Aorta (tissue), 5 donors: ENCODE measurements at regions not wholly inside any gene's neighbourhood (a gene's known extent, or its start where the extent isn't known, plus 50 kb on each side); places are given as distances from the start of the nearest gene placed in this dataset.

ENCODE experiments used
- ATAC-seq: fragments of 200-7000 bp; cut with Tn5 transposase; one replicate; pipeline ENCODE4 v1.9.1; 2022; ENCODE audit warnings: moderate library complexity; ENCODE audit not compliant: low FRiP score
- DNase-seq, 2 donors: peaks; one replicate each; pipeline ENCODE4 v3.0.0-alpha.2; 2020
- H3K27ac ChIP-seq, 2 donors: one replicate each; pipeline ENCODE4 v1.5.1; 2013; ENCODE audit warnings: low read length in 2 of 2, mild to moderate bottlenecking in 2 of 2, moderate library complexity in 2 of 2, control low read depth in 1 of 2, inconsistent platforms in 1 of 2, low read depth in 1 of 2
- H3K27me3 ChIP-seq, 2 donors: one replicate each; pipeline ENCODE4 v1.6.1; 2013; ENCODE audit warnings: control low read depth in 1 of 2, low read length in 1 of 2, mild to moderate bottlenecking in 1 of 2, moderate library complexity in 1 of 2; ENCODE audit not compliant: insufficient read depth in 2 of 2, control insufficient read depth in 1 of 2
- H3K36me3 ChIP-seq, 2 donors: one replicate each; pipeline ENCODE4 v1.6.1; 2013; ENCODE audit warnings: control low read depth in 1 of 2, low read length in 1 of 2, mild to moderate bottlenecking in 1 of 2; ENCODE audit not compliant: insufficient read depth in 2 of 2, control insufficient read depth in 1 of 2
- H3K4me1 ChIP-seq, 2 donors: one replicate each; pipeline ENCODE4 v1.6.1; 2013; ENCODE audit warnings: low read length in 2 of 2, control low read depth in 1 of 2, mild to moderate bottlenecking in 1 of 2, moderate library complexity in 1 of 2; ENCODE audit not compliant: insufficient read depth in 2 of 2, control insufficient read depth in 1 of 2
- H3K4me3 ChIP-seq, 2 donors: one replicate each; pipeline ENCODE4 v1.5.1; 2013; ENCODE audit warnings: low read length in 2 of 2, control low read depth in 1 of 2, mild to moderate bottlenecking in 1 of 2
- H3K9me3 ChIP-seq: one replicate; pipeline ENCODE4 v1.6.1; 2013; ENCODE audit warnings: mild to moderate bottlenecking, low read length; ENCODE audit not compliant: control insufficient read depth
- WGBS, 2 donors: extraction: QIAGEN DNeasy Blood & Tissue Kit; methylation state at CpG; one replicate each; pipeline ENCODE4 v1.1.7; 2013; 5-methylcytosine and 5-hydroxymethylcytosine counted together
- intact Hi-C, 2 donors: fragments of 100-400 bp; cut with DNase I; formaldehyde crosslinking; loops; one replicate each; pipeline versions ENCODE4 v1.14.2 to v1.15.0; 2022
- donor health status: healthy with polysubstance abuse.
- donor health status: Bipolar disorder and iron deficiency.
- donor health status: DM: no; HTN: no; CAD: no.
- donor health status: DM: no; HTN: no; CAD: no.
- donor health status: DM: yes; HTN: yes; CAD: no.

- DNase-seq (no peak), ATAC-seq (no peak)
- Histone ChIP-seq H3K27me3 (no peaks in the 10 kb centered on the region), H3K9me3 (no peaks in the 10 kb centered on the region), H3K4me3 (no peak overlapping the region), H3K4me1 (no peaks in the 10 kb centered on the region), H3K27ac (no peak overlapping the region), H3K36me3 (no peaks in the 10 kb centered on the region)
- intact Hi-C loops = loop anchor here (5.0 to 10.0 kb wide), 2 partner anchors 465 to 467 kb away; no protein-coding TSS in a partner anchor
- WGBS, 2 donors = 43 to 57% methylated on average over 4 of the region's 4 CpGs
Measured at GRCh38 chr6:71619836-71620235, 266.5 kb upstream of the RIMS1 start.

GRCh38 chr6:71621918-71622519 lies 264.3 kb upstream of the RIMS1 start:
- Histone ChIP-seq H3K27me3 (no peaks in the 10 kb centered on the region), H3K36me3 (no peaks in the 10 kb centered on the region), H3K4me1 (no peaks in the 10 kb centered on the region), H3K9me3 (peaks cover 4% of the 10 kb centered on the region), H3K4me3 (no peak overlapping the region), H3K27ac (no peak overlapping the region)
- ATAC-seq (no peak), DNase-seq (no peak)
- intact Hi-C loops = loop anchor here (5.0 to 10.0 kb wide), 2 partner anchors 463 to 465 kb away; no protein-coding TSS in a partner anchor
- 42 to 45% methylated on average over 3 of the region's 3 CpGs for WGBS, 2 donors

- Histone ChIP-seq H3K36me3 (no peaks in the 10 kb centered on the region), H3K27me3 (no peaks in the 10 kb centered on the region), H3K9me3 (no peaks in the 10 kb centered on the region), H3K27ac (no peak overlapping the region), H3K4me1 (no peaks in the 10 kb centered on the region), H3K4me3 (no peak overlapping the region)
- 65 to 72% methylated on average over 2 of the region's 2 CpGs for WGBS, 2 donors
- DNase-seq (no peak), ATAC-seq (no peak)
- intact Hi-C loops = no loop called here
Measured at GRCh38 chr6:71642120-71642519, 244.2 kb upstream of the RIMS1 start.

- H3K36me3 ChIP-seq = no peaks in the 10 kb centered on the region
- DNase-seq (no peak), ATAC-seq (no peak)
- no peak overlapping the region for H3K27ac ChIP-seq
- H3K9me3 ChIP-seq = no peaks in the 10 kb centered on the region
- intact Hi-C loops = no loop called here
- 93 to 94% methylated on average over 4 of the region's 4 CpGs for WGBS, 2 donors
- H3K4me3 ChIP-seq = no peak overlapping the region
- no peaks in the 10 kb centered on the region for H3K27me3 ChIP-seq
- no peaks in the 10 kb centered on the region for H3K4me1 ChIP-seq
Measured at GRCh38 chr6:71642793-71643192, 243.6 kb upstream of the RIMS1 start.

- no peak for ATAC-seq
- Histone ChIP-seq H3K36me3 (no peaks in the 10 kb centered on the region), H3K27ac (no peak overlapping the region), H3K27me3 (no peaks in the 10 kb centered on the region), H3K9me3 (peaks cover 3% of the 10 kb centered on the region), H3K4me3 (no peak overlapping the region), H3K4me1 (no peaks in the 10 kb centered on the region)
- WGBS, 2 donors = 85 to 91% methylated on average over 3 of the region's 3 CpGs
- intact Hi-C loops = no loop called here
- no peak for DNase-seq
Measured at GRCh38 chr6:71645299-71645698, 241.1 kb upstream of the RIMS1 start.

GRCh38 chr6:71649915-71650314 lies 236.4 kb upstream of the RIMS1 start:
- 51% methylated on average over 2 of the region's 2 CpGs for WGBS, 2 donors
- ATAC-seq (no peak), DNase-seq (no peak)
- Histone ChIP-seq H3K4me1 (no peaks in the 10 kb centered on the region), H3K27ac (no peak overlapping the region), H3K36me3 (no peaks in the 10 kb centered on the region), H3K27me3 (no peaks in the 10 kb centered on the region), H3K9me3 (peaks cover 3% of the 10 kb centered on the region), H3K4me3 (no peak overlapping the region)
- intact Hi-C loops = no loop called here

- H3K27ac ChIP-seq = no peak overlapping the region
- H3K4me1 ChIP-seq = no peaks in the 10 kb centered on the region
- no peaks in the 10 kb centered on the region for H3K36me3 ChIP-seq
- intact Hi-C loops = no loop called here
- H3K4me3 ChIP-seq = no peak overlapping the region
- H3K27me3 ChIP-seq = no peaks in the 10 kb centered on the region
- DNase-seq (no peak), ATAC-seq (no peak)
- WGBS, 2 donors = 59 to 69% methylated on average over 2 of the region's 2 CpGs
- peaks cover 3% of the 10 kb centered on the region for H3K9me3 ChIP-seq
Measured at GRCh38 chr6:71651636-71652035, 234.7 kb upstream of the RIMS1 start.

- Histone ChIP-seq H3K4me3 (no peak overlapping the region), H3K27me3 (no peaks in the 10 kb centered on the region), H3K27ac (no peak overlapping the region), H3K4me1 (no peaks in the 10 kb centered on the region), H3K9me3 (no peaks in the 10 kb centered on the region), H3K36me3 (no peaks in the 10 kb centered on the region)
- intact Hi-C loops = no loop called here
- ATAC-seq (no peak), DNase-seq (no peak)
- 59 to 64% methylated on average over 1 of the region's 1 CpG for WGBS, 2 donors
Measured at GRCh38 chr6:71656121-71656520, 230.2 kb upstream of the RIMS1 start.

GRCh38 chr6:71665931-71666330 lies 220.4 kb upstream of the RIMS1 start:
- 24 to 42% methylated on average over 3 of the region's 3 CpGs for WGBS, 2 donors
- no peak for DNase-seq
- Histone ChIP-seq H3K4me1 (no peaks in the 10 kb centered on the region), H3K27ac (no peak overlapping the region), H3K27me3 (no peaks in the 10 kb centered on the region), H3K36me3 (no peaks in the 10 kb centered on the region), H3K9me3 (no peaks in the 10 kb centered on the region), H3K4me3 (no peak overlapping the region)
- ATAC-seq = no peak
- intact Hi-C loops = no loop called here
